Neuronal stem cell (in vitro differentiated cells): ENCODE measurements at regions not wholly inside any gene's neighbourhood (a gene's known extent, or its start where the extent isn't known, plus 50 kb on each side); places are given as distances from the start of the nearest gene placed in this dataset.

Source experiments
- DNase-seq: peaks from one replicate; pipeline ENCODE4 v3.0.0-alpha.2; 2013; ENCODE audit warnings: low spot score
- H2AFZ ChIP-seq: one replicate; pipeline ENCODE4 v1.6.1; 2013; ENCODE audit warnings: mild to moderate bottlenecking, low read length, inconsistent platforms
- H2AK5ac ChIP-seq: 2 replicates; pipeline ENCODE4 v1.6.1; 2013; ENCODE audit warnings: low read depth, mild to moderate bottlenecking, inconsistent platforms, low read length, moderate library complexity, mixed read lengths
- H2BK120ac ChIP-seq: 2 replicates; pipeline ENCODE4 v1.6.1; 2013; ENCODE audit warnings: low read depth, mild to moderate bottlenecking, inconsistent platforms, low read length, moderate library complexity, mixed read lengths
- H2BK12ac ChIP-seq: one replicate; pipeline ENCODE4 v1.6.1; 2013; ENCODE audit warnings: low read length, inconsistent platforms
- H2BK15ac ChIP-seq: 2 replicates; pipeline ENCODE4 v1.6.1; 2013; ENCODE audit warnings: mild to moderate bottlenecking, low read length, inconsistent platforms, mixed read lengths
- H2BK5ac ChIP-seq: one replicate; pipeline ENCODE4 v1.6.1; 2013; ENCODE audit warnings: inconsistent platforms, mild to moderate bottlenecking, low read length, moderate library complexity
- H3K14ac ChIP-seq: one replicate; pipeline ENCODE4 v1.6.1; 2013; ENCODE audit warnings: low read length, inconsistent platforms
- H3K18ac ChIP-seq: 2 replicates; pipeline ENCODE4 v1.6.1; 2013; ENCODE audit warnings: low read length, inconsistent platforms
- H3K23ac ChIP-seq: 2 replicates; pipeline ENCODE4 v1.6.1; 2013; ENCODE audit warnings: low read depth, mild to moderate bottlenecking, mixed read lengths, low read length, inconsistent platforms; ENCODE audit not compliant: poor library complexity
- H3K27ac ChIP-seq: replicated peaks from 3 replicates; pipeline ENCODE4 v1.5.1; 2013; ENCODE audit warnings: low read length, inconsistent platforms
- H3K27me3 ChIP-seq, 3 experiments: 2 replicates each; pipeline ENCODE4 v1.6.1; 2013; ENCODE audit warnings: low read length in 3 of 3, mild to moderate bottlenecking in 2 of 3, inconsistent platforms in 1 of 3, low read depth in 1 of 3, mixed read lengths in 1 of 3, moderate library complexity in 1 of 3; ENCODE audit not compliant: control insufficient read depth in 3 of 3, insufficient read depth in 3 of 3
- H3K36me3 ChIP-seq, 2 donors: replicated peaks in 1 of 2; 2 replicates each; pipeline ENCODE4 v1.6.1; 2013; ENCODE audit warnings: low read length in 2 of 2; ENCODE audit not compliant: control insufficient read depth in 2 of 2, insufficient read depth in 2 of 2
- H3K4ac ChIP-seq: 2 replicates; pipeline ENCODE4 v1.6.1; 2013; ENCODE audit warnings: inconsistent platforms, mild to moderate bottlenecking, low read length, moderate library complexity
- H3K4me1 ChIP-seq, 2 donors: 1 replicate in 1 of 2; 2 replicates in 1 of 2; pipeline ENCODE4 v1.6.1; 2013; ENCODE audit warnings: low read length in 2 of 2, low read depth in 1 of 2; ENCODE audit not compliant: control insufficient read depth in 2 of 2, insufficient read depth in 1 of 2
- H3K4me2 ChIP-seq: one replicate; pipeline ENCODE4 v1.6.1; 2013; ENCODE audit warnings: mild to moderate bottlenecking, low read length, inconsistent platforms; ENCODE audit not compliant: insufficient read depth, poor library complexity, severe bottlenecking
- H3K4me3 ChIP-seq, 2 donors: 2 replicates each; pipeline ENCODE4 v1.5.1; 2013; ENCODE audit warnings: low read length in 2 of 2, mild to moderate bottlenecking in 2 of 2, inconsistent platforms in 1 of 2, moderate library complexity in 1 of 2
- H3K79me1 ChIP-seq: one replicate; pipeline ENCODE4 v1.6.1; 2013; ENCODE audit warnings: low read depth, mild to moderate bottlenecking, inconsistent platforms, low read length, moderate library complexity
- H3K9ac ChIP-seq: one replicate; pipeline ENCODE4 v1.6.1; 2013; ENCODE audit warnings: mild to moderate bottlenecking, low read depth, low read length, inconsistent platforms; ENCODE audit not compliant: poor library complexity
- H3K9me3 ChIP-seq, 2 donors: replicated peaks in 1 of 2; 2 replicates each; pipeline versions ENCODE3 to v1.6.1; 2013; ENCODE audit warnings: low read length in 2 of 2, mild to moderate bottlenecking in 2 of 2, inconsistent platforms in 1 of 2, low read depth in 1 of 2, mixed read lengths in 1 of 2, moderate library complexity in 1 of 2; ENCODE audit not compliant: control insufficient read depth in 2 of 2, insufficient read depth in 1 of 2
- H4K8ac ChIP-seq: one replicate; pipeline ENCODE4 v1.6.1; 2013; ENCODE audit warnings: low read depth, mild to moderate bottlenecking, inconsistent platforms, low read length, moderate library complexity
- H4K91ac ChIP-seq: one replicate; pipeline ENCODE4 v1.6.1; 2013; ENCODE audit warnings: low read length, low read depth, mild to moderate bottlenecking, inconsistent platforms; ENCODE audit not compliant: poor library complexity
- WGBS, 2 donors: extraction: QIAGEN DNeasy Blood & Tissue Kit; methylation state at CpG; one replicate each; pipeline ENCODE4 v1.1.7; 2013; ENCODE audit warnings: missing lambda C conversion rate in 2 of 2, mixed read lengths in 1 of 2; ENCODE audit not compliant: insufficient read length in 2 of 2, insufficient replicate concordance in 1 of 2; ENCODE audit errors: extremely low coverage in 2 of 2; 5-methylcytosine and 5-hydroxymethylcytosine counted together

GRCh38 chr7:32335107-32335506 lies 155.1 kb downstream of the LSM5 start:
- H3K4me1 ChIP-seq = no peaks in the 10 kb centered on the region
- no peak overlapping the region for H2AFZ ChIP-seq
- H2AK5ac ChIP-seq = no peak overlapping the region
- no peak overlapping the region for H3K18ac ChIP-seq
- no peaks in the 10 kb centered on the region for H3K79me1 ChIP-seq
- H3K4me3 ChIP-seq = no peak overlapping the region
- H3K27ac ChIP-seq = no peak overlapping the region
- no peaks in the 10 kb centered on the region for H3K9me3 ChIP-seq
- no peak overlapping the region for H3K4me2 ChIP-seq
- no peak overlapping the region for H3K4ac ChIP-seq
- no peak overlapping the region for H2BK120ac ChIP-seq
- H3K14ac ChIP-seq = no peak overlapping the region
- H2BK5ac ChIP-seq = no peak overlapping the region
- no peaks in the 10 kb centered on the region for H3K27me3 ChIP-seq
- H3K9ac ChIP-seq = no peak overlapping the region
- H3K23ac ChIP-seq = no peak overlapping the region
- H3K36me3 ChIP-seq = no peaks in the 10 kb centered on the region
- no peak overlapping the region for H2BK12ac ChIP-seq
- H2BK15ac ChIP-seq = no peak overlapping the region
- no peak overlapping the region for H4K8ac ChIP-seq
- no peak for DNase-seq
- no peak overlapping the region for H4K91ac ChIP-seq
- no CpG with 5 or more reads among the region's 1 CpG for WGBS, 2 donors

GRCh38 chr7:32330602-32331001 lies 159.6 kb downstream of the LSM5 start:
- no peak overlapping the region for H2BK5ac ChIP-seq
- no peak overlapping the region for H3K18ac ChIP-seq
- peaks cover 0 to 1% of the 10 kb centered on the region in 2 donors for H3K4me1 ChIP-seq
- no CpG with 5 or more reads among the region's 5 CpGs for WGBS, 2 donors
- no peaks in the 10 kb centered on the region for H3K79me1 ChIP-seq
- H4K8ac ChIP-seq = no peak overlapping the region
- no peaks in the 10 kb centered on the region for H3K27me3 ChIP-seq
- no peaks in the 10 kb centered on the region for H3K9me3 ChIP-seq
- no peak overlapping the region for H3K4me3 ChIP-seq
- H2BK120ac ChIP-seq = no peak overlapping the region
- H2BK12ac ChIP-seq = no peak overlapping the region
- H3K23ac ChIP-seq = no peak overlapping the region
- H2AFZ ChIP-seq = no peak overlapping the region
- no peak overlapping the region for H3K9ac ChIP-seq
- no peak for DNase-seq
- H3K4me2 ChIP-seq = no peak overlapping the region
- H3K36me3 ChIP-seq = no peaks in the 10 kb centered on the region
- no peak overlapping the region for H2AK5ac ChIP-seq
- no peak overlapping the region for H3K14ac ChIP-seq
- H4K91ac ChIP-seq = no peak overlapping the region
- no peak overlapping the region for H3K4ac ChIP-seq
- H3K27ac ChIP-seq = no peak overlapping the region
- no peak overlapping the region for H2BK15ac ChIP-seq

DNA sequence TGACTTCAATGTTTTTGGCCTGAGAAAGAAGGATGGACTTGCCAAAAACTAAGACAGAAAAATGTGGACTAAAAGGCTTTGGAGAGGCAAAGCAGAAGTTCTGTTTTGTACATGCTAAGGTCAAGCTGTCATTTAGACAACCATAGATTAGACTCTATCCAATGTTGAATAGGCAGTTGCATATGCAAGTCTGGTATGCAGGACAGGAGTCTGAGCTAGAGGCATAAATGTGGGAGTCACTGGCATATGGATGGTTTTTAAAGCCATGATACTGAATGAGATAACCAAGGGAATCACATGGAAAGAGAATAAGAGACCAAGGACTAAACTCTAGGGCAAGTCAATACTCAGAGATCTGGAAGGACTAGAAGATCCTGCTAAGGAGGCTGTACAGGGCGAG lies 164.1 kb downstream of the LSM5 start:
- Histone ChIP-seq H3K9ac (no peak overlapping the region), H4K91ac (no peak overlapping the region), H2BK15ac (no peak overlapping the region), H3K23ac (no peak overlapping the region), H4K8ac (no peak overlapping the region), H3K79me1 (no peaks in the 10 kb centered on the region), H3K27me3 (no peaks in the 10 kb centered on the region), H3K4ac (no peak overlapping the region), H3K4me3 (no peak overlapping the region), H2BK12ac (no peak overlapping the region), H3K18ac (no peak overlapping the region), H3K14ac (no peak overlapping the region), H2BK120ac (no peak overlapping the region), H2BK5ac (no peak overlapping the region), H3K4me1 (peaks cover 0 to 1% of the 10 kb centered on the region in 2 donors), H3K36me3 (no peaks in the 10 kb centered on the region), H2AK5ac (no peak overlapping the region), H3K9me3 (no peaks in the 10 kb centered on the region), H2AFZ (no peak overlapping the region), H3K27ac (no peak overlapping the region), H3K4me2 (no peak overlapping the region)
- DNase-seq = no peak
- no CpG with 5 or more reads among the region's 1 CpG for WGBS, 2 donors

DNA sequence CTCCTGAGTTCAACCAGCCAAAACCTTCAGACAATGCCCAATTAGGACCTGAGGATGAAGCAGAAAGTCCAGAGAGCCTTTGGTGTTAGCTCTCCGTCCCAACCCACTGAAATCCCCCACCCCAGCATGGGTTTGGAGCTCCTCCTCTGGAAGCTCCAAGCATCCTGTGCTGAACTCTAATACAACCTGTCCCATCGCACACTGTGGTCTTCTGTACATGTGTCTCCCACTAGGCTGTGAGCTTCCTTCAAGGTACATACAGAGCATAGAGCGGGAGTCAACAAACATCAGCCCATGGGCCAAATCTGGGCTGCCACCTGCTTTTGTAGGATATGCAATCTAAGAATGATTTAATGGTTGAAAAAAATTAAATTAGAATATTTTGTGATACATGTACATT lies 166.5 kb downstream of the LSM5 start:
- Histone ChIP-seq H3K4me1 (peaks cover 0 to 1% of the 10 kb centered on the region in 2 donors), H2BK15ac (no peak overlapping the region), H2BK12ac (no peak overlapping the region), H2AFZ (no peak overlapping the region), H3K9ac (no peak overlapping the region), H2BK5ac (no peak overlapping the region), H3K4me2 (no peak overlapping the region), H3K79me1 (no peaks in the 10 kb centered on the region), H3K27me3 (no peaks in the 10 kb centered on the region), H4K8ac (no peak overlapping the region), H3K27ac (no peak overlapping the region), H2BK120ac (no peak overlapping the region), H3K23ac (no peak overlapping the region), H3K18ac (no peak overlapping the region), H3K36me3 (no peaks in the 10 kb centered on the region), H3K14ac (no peak overlapping the region), H3K4me3 (no peak overlapping the region), H3K9me3 (no peaks in the 10 kb centered on the region), H2AK5ac (no peak overlapping the region), H4K91ac (no peak overlapping the region), H3K4ac (no peak overlapping the region)
- DNase-seq = no peak
- no CpG with 5 or more reads among the region's 3 CpGs for WGBS, 2 donors
